HG03521 (cell line): ENCODE measurements at regions not wholly inside any gene's neighbourhood (a gene's known extent, or its start where the extent isn't known, plus 50 kb on each side); places are given as distances from the start of the nearest gene placed in this dataset.

Source experiments
- ATAC-seq: cut with Tn5 transposase; IDR thresholded peaks from one replicate; pipeline ENCODE4 v1.9.1; 2021; ENCODE audit warnings: mild to moderate bottlenecking, moderate library complexity; ENCODE audit not compliant: unreplicated experiment

DNA sequence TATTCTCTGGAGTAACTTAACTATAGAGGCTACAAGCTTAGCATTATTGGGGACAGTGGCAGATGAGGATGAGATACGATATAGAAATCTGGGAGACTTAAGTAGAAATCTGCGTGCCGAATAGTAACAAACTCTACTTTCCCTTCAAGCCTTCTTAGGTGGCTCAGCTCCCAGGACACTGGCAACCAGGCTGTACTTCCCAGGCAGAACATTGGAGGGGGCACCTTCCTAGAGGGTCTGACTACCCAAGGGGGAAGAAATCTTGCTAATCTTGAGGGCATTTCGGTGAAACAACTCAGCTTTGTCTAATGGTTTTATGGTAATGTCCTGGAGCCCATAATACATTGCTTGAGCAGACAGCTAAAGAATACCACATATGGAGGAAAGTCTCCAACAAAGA, 126.2 kb upstream of the DTNA start:
- ATAC-seq, result no peak

DNA sequence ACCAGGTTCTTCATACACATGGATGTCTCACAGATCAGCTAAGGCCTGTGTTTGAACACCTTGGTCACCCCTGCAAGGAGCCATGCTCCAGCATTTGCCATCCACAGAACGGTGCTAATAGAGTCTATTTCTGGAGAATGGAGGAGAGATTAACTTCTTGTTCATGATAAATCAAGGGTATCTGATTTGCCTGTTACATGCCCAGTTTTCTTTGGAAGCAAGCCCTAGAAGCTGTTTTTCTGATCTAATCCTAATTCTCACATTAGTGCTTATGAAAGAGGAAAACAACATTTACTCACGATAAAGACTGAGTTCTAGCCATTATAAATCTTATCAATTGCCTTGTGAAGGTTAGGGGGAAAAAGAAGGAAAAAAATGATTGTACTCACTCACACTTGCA, 119.6 kb upstream of the DTNA start:
- ATAC-seq, result no peak

DNA sequence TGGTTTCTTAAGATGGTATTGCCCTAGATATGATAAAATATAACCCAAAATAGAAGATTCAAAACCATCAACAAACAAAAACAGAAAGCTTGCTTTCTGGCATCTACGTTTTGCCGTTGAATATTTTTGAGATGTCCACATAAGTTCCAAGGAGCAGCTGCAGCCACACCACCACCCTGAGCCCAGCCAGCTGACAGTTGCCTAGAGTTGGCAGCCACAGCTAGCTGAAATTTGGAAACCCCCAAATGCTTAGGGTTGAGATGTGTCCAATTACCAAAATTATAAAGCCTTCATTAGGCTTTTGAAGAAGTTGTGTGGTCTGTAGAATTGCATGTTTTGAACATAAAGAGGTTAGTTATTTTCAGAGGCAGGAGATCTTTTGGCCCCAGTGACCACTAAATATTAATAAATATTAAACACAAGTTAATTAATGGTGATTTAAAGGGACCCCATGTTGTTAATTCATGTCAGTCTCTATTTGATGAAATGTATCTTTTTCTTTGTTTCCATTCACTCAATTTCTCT, 118.1 kb upstream of the DTNA start:
- no peak for ATAC-seq

DNA sequence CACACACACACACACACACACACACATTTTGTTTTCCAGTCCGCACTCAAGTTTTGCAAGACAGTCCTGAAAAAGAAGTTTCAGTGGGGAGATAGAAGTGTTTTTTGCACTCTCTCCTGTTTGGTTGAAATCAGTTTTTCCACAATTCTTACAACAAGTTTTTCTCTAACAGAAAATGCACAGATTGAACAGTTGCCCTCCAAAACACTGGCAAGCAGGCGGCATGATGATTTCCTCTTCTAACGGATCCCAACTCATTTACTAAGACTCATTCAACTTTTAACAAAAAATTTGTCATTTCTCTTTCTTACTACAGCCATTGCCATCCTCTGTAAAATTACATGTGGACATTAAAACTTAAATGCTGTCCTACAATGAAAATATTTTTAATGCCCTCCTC, 117.6 kb upstream of the DTNA start:
- ATAC-seq, result no peak

DNA sequence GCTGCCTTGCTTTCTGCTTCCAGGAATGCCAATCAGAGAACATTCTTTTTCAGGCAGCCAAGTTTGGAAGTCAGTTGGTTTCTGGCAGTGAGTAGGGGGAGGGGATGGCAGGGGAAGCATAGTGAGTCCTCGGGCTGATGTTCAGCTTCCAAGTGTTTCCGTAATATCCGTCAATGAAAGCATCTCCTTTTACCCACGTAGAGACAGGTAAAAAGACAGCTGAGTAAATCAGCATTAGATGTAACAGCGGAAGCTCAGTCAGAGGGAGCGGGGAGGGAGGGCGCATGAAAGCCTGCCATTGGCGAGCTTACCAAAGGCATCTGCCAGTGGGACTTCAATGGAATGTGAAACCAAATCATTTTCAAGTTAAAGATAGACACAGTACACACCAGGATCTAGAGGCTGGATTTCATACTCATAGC, 117.1 kb upstream of the DTNA start:
- ATAC-seq, result no peak

DNA sequence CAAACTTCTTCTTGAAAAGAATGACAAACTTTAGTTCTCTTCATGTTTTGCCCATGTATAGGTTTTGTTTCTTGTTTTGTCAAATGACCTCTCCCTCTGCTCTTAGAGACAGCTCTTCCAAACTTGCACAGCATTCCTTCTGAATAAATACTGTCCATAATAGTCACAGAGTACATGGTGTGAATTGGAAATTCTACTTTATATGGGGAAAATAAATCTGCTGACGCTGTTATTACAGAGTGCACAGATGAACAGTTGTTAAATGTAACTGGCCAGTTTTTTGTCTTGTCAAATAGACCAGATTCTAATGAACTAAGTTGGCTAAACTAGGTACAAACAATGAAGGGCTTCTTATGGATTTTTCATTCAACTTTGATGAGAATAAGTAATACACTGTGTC, 115.8 kb upstream of the DTNA start:
- no peak for ATAC-seq

DNA sequence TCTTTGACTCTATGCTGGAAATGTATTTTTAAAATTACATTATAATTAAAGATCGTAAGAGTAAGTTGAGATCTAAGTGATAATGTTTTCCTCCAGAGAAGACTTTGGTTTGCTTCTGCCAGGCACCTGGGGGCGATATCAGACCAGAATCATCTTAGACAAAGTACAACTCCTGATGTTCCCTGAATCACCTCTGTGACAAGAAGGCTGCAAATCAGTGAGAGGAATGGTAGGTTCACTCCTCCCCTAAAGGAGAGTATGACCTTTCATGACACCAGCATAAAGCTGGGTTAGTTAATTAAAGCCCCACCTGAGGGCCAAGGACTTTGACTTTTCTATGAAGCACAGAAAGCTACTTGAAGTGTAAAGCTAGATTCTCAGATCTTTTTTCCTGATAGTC, 114.4 kb upstream of the DTNA start:
- ATAC-seq, result no peak

DNA sequence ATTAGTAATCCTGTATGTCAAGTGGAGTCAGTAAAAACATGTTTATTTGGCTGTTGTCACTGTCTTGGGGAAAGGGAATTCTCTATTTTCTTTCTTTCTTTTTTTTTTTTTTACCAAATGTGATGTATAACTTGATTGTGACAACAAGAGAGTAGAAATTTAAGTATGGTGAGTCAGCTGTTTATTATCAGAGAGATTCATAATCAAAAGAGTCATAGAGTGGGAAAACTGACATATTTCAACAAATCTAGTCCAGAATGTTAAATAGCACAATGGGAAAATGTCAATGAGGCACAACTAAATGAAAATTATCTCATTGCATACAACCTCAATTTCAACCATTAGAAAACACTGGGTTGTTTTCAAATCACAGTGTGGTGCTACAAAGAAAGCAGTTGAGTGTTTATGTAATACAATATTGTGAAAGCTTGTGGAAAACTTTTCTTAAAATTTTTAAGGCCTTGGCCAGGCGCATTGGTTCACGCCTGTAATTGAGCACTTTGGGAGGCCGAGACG, 111.9 kb upstream of the DTNA start:
- no peak for ATAC-seq

DNA sequence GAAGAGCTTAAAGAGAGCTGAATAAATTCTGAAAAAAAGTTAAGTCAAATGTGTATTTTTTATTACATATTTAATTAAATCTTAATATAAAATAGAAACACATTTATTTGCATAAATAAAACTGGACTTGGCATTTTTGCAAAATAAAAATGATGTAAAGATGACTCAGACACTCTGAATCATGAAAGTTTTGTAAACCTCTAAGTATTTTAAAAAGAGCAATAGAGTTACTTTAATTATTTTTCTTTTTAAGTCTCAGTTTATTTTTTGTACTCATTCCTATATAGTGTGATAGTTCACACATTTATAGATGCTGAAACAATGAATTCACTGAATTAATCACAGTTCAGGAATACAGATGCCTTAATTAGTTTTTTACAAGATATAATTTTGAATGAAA, 109.9 kb upstream of the DTNA start:
- ATAC-seq, result no peak

DNA sequence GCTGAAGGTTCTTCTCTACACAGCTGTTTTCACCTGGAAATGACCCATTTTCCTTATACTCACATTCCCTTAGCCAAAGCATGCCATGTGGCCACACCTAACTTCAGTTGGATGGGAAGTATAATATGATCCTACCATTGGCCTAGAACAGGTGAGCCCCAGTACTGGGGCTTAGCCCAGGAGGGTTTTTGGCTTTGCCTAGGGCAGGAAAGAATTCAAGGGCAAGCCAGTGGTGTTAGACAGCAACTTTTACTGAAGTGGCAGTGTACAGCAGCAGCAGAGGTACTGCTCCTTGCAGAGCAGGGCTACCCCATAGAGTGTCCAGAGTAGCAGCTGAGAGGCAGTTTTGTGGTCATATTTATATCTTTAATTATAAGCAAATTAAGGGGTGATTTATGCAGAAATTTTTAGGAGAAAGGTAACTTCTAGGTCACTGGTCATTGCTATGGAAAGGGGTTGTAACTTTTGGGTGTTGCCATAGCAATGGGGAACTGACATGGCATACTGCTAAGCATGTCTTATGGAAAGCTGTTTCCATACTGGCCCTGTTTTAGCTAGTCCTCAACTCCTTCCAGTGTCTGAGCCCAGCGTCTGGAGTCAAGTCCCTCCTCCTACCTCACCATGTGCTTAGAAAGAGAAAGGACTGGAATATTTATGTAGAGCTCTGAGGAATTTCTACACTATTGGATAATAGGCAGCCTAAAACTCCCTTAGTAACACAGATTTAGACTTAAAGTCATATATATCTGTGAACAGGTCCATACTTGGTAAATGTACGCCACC, 109.0 kb upstream of the DTNA start:
- no peak for ATAC-seq

DNA sequence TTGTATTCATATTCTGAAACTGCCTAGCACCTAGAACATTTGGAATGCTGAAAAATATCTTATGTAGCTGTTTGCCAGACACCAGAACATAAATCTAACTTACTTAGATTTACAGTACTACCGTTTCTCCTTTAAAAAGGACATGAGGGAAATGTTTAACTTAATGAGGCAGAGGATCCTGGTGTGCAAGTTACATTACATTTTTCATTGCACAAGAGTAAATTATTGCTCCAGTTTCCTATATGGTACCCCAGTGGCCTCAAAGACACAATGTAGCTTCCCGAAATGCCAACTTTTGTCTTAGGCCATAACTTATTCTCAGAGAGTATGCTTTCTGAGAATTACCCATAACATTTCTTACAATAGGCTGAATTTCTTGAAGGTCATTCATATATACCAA, 105.5 kb upstream of the DTNA start:
- ATAC-seq, result no peak

DNA sequence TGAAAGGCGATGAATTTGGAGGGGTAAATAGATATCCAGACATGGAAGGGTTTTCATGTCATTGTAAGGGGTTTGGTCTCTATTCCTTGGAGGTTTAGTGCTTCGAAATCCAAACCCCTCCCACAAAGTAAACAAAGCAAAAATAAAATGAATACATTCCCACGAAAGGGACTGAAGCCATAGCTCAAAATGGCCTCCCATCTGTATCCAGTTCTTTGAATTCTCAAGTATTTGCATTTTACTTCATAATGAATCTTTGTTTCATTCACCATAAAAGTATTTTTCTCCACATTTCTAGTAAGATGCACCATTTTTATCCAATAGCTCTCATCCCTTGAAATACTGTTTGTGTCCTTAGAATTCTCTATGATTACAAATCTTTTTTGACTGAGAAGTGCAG, 103.2 kb upstream of the DTNA start:
- no peak for ATAC-seq

DNA sequence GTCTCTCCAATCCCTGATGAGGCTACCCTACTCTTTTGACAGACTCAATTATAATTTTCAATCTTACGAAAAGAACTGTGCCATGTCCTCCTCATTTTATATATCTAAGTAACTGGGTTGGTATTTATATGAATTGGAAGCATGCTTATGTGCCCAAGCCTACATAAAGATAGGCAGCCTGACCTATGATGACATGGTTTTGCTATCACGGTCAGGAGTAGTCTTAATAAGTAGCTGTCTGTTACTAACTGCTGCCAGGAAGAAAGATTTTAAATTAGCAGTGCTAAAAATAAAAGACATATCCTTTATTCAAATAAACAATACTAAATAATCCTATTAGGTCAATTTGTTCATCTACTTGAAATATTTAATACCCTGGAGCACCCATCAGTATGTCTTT, 102.0 kb upstream of the DTNA start:
- ATAC-seq, result no peak

DNA sequence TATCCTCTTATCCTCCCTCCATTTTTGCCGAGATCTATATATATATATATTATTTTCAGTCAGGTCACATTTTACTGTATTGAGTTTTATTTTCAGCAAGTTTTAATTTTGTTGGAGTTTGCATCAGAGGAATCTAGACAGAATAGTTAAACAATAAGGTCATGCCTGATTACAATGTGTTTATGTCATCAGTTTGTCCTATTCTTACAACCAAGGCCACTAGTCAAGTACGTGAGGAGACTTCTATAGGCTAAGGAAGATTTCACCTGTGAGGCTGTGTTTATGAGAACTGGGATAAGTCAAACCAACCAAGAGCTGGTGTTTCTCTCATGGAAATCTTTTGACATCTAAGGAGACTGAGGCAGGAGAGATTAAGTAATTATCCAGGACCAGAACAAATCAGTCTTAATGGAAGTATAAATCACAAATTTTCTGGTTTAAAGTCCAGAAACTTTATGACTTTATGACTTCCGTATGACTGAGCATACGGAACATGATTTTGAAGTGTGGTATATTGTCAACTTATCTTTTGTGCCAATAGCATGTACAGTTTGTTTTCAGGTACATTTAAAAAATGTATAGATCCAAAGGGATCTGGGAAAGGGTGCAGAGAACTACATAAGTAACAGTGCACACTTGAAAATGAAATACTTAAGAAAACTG, 100.0 kb upstream of the DTNA start:
- no peak for ATAC-seq

DNA sequence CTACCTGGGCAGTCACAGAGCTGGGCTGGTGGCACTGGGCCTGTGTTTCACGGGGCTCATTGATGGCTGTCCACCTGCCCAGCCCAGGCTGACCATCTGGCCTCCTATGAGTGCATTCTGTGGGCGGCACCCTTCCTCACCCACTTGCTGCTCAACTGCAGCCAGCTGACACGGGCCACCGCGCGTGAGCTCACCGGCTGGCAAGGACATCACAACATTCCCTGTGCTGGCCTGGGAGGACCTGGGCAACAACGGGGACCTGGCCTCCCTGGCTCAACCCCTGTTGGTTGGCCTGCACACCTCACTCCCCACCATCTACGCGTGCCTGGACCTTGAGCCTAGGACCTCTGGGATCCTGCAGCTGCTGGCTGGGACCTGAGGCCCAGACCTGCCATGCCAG, 98.2 kb upstream of the DTNA start:
- ATAC-seq, result no peak

DNA sequence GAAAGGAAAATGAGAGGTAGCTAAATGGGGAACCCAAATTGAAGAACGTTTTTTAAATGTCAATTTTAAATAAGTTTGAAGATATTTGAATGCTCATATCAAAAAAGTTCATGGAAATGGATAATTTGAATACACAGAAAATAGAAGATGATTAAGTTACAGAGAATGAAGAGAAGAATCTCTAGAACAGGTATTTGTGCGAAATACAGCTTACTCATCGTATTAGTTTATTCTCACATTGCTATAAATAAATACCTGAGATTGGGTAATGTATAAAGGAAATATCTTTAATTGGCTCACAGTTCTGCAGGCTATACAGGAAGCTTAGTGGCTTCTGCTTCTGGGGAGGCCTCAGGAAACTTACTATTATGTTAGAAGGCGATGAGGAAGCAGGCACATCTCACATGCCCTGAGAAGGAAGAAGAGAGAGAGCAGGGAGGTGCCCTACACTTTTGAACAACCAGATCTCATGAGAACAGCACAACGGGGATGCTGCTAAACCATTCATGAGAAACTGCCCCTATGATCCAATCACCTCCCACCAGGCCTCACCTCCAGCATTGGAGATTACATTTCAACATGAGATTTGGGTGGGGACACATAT, 89.7 kb upstream of the DTNA start:
- ATAC-seq, result no peak

DNA sequence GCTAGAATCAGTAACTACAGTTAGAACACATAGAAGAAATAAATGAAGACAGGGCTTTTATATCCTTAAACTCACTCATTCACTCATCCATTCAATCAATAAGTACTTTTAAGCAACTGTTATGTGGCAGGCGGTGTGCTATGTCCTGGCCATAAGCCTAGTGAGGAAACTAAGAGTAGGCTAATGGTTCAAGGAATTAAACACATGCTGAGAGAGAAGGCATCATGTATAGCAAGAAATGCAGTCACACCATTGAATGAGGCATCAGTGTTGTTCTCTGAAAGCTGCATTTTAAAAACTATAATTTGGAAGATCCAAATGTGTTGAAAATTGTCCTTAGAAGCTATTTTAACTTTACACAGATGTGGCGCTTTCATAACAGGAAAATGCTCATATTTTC, 86.5 kb upstream of the DTNA start:
- ATAC-seq, result no peak

DNA sequence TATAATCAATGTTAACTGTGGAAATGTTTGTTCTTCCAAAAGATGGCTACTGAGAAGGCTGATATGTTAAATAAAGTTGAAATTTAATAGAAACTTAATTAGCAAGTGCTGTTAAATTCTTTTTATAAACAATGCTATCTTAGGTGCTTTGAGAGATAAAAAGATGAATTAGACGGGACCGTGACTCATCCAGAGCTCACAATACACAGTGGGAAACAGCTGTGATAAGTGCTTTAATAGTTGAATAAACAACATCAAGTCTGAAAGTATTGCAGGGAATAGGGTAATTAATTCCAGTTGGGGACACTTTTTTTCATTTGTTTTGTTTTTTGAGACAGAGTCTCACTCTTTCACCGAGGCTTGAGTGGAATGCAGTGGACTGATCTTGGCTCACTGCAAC, 85.5 kb upstream of the DTNA start:
- no peak for ATAC-seq

DNA sequence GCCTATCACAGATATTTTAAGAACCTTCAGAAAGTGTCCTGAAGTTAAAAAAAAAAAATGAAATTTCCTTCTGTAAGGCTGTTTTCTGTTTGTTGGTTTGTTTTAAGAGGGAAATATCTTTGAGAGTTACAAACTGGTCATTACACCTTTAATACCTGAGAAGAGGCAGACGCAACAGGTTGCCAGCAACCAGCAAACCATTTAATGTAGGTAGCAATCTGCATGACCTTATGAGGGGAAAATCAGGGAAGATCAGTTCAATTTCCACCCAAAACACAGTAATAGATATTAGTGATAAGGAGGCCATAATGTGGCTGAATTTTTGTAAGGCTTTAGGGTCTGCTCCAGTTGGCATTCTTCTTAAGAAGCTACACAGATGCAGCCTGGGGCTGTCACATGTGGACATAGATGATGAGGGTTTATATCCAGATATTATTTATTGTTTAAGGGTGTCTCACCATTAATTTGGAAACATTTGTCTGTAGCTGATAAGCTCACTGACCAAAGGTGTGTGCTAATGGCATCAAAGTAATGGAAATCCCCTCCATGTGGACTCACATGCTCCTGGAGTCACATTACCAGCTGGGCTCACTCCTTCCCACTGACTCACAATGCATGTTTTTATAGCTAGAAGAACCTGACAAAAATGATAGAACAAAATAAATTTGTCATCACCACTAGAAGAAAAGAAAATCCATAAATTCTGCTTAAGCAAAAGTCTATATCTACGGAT, 83.5 kb upstream of the DTNA start:
- no peak for ATAC-seq

DNA sequence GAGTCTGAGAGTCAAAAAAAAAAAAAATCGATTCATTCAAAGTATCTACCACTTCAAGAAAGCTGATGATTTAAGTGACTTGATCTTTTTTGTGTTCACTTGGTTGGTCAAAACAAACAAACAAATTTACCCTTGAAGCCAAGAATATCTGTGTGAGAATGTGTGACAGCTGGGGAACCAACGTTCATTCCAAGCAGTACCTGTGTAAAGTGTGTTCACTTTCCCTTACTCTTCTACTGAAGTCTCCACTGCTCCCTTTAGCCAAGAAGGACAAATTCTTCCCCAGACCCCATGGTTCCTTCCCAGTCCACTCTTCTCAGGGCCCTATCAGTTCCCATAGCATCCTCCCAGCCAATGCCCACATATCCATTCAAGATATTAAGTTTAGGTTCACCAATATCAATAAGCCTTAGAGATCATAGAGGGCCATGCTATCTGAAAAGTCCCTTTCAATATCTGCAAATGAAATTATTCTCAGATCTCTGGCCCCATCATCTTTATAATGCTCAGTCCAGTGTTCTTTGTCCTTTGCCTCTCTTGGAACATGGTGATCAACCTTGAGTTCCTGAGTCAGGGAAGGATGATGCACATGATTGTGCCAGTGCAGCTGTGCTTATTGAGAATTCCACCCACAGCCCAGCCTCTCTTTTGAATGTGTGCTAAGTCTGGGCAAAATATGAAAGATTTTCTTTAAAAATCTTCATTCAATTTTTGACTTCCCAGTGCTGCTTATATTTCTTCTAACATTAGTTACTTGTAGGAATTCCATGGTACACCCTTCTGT, 82.8 kb upstream of the DTNA start:
- ATAC-seq, result no peak
